ENCODE measurements at regions not wholly inside any gene's neighbourhood (a gene's known extent, or its start where the extent isn't known, plus 50 kb on each side); places are given as distances from the start of the nearest gene placed in this dataset.

- Histone ChIP-seq H3K9me3 (ENCODE audit: low read depth) (no peaks in the 10 kb centered on the region), H3K36me3 (no peaks in the 10 kb centered on the region), H3K4me1 (ENCODE audit: low read depth) (no peaks in the 10 kb centered on the region), H3K4me3 (no peak overlapping the region), H3K27ac (no peak overlapping the region), H3K27me3 (no peaks in the 10 kb centered on the region)
- TF ChIP-seq CTCF (IDR thresholded peaks at IDR 0.05; ENCODE audit: low read depth, low read length), result no peak
- no peak for DNase-seq (ENCODE audit: low read depth in 1 of 2, low spot score in 1 of 2)
Measured at GRCh38 chr10:105965141-105965540, 1199.4 kb downstream of the SORCS1 start.

GRCh38 chr10:105964009-105964408, 1200.5 kb downstream of the SORCS1 start:
- no peak for TF ChIP-seq CTCF (IDR thresholded peaks at IDR 0.05; ENCODE audit: low read depth, low read length)
- Histone ChIP-seq H3K36me3 (no peaks in the 10 kb centered on the region), H3K27ac (no peak overlapping the region), H3K9me3 (ENCODE audit: low read depth) (no peaks in the 10 kb centered on the region), H3K4me1 (ENCODE audit: low read depth) (no peaks in the 10 kb centered on the region), H3K4me3 (no peak overlapping the region), H3K27me3 (no peaks in the 10 kb centered on the region)
- no peak for DNase-seq (ENCODE audit: low read depth in 1 of 2, low spot score in 1 of 2)

- Histone ChIP-seq H3K9me3 (ENCODE audit: low read depth) (no peaks in the 10 kb centered on the region), H3K4me3 (no peak overlapping the region), H3K27ac (no peak overlapping the region), H3K4me1 (ENCODE audit: low read depth) (no peaks in the 10 kb centered on the region), H3K27me3 (no peaks in the 10 kb centered on the region), H3K36me3 (no peaks in the 10 kb centered on the region)
- DNase-seq (ENCODE audit: low read depth in 1 of 2, low spot score in 1 of 2), result no peak
- TF ChIP-seq CTCF (IDR thresholded peaks at IDR 0.05; ENCODE audit: low read depth, low read length), result no peak
Measured at GRCh38 chr10:105963334-105963884, 1201.1 kb downstream of the SORCS1 start.

GRCh38 chr10:105956550-105956949, 1208.0 kb downstream of the SORCS1 start:
- DNase-seq (ENCODE audit: low read depth in 1 of 2, low spot score in 1 of 2), result no peak
- H3K9me3 ChIP-seq (ENCODE audit: low read depth), result no peaks in the 10 kb centered on the region
- no peak overlapping the region for H3K4me3 ChIP-seq
- no peaks in the 10 kb centered on the region for H3K27me3 ChIP-seq
- no peak for TF ChIP-seq CTCF (IDR thresholded peaks at IDR 0.05; ENCODE audit: low read depth, low read length)
- H3K36me3 ChIP-seq, result no peaks in the 10 kb centered on the region
- H3K27ac ChIP-seq, result no peak overlapping the region
- peaks cover 9% of the 10 kb centered on the region for H3K4me1 ChIP-seq (ENCODE audit: low read depth)

GRCh38 chr10:105953861-105954260, 1210.6 kb downstream of the SORCS1 start:
- TF ChIP-seq CTCF (IDR thresholded peaks at IDR 0.05; ENCODE audit: low read depth, low read length), result no peak
- H3K4me1 ChIP-seq (ENCODE audit: low read depth), result peaks cover 9% of the 10 kb centered on the region
- H3K9me3 ChIP-seq (ENCODE audit: low read depth), result no peaks in the 10 kb centered on the region
- no peaks in the 10 kb centered on the region for H3K27me3 ChIP-seq
- no peak overlapping the region for H3K4me3 ChIP-seq
- no peak overlapping the region for H3K27ac ChIP-seq
- no peak for DNase-seq (ENCODE audit: low read depth in 1 of 2, low spot score in 1 of 2)
- no peaks in the 10 kb centered on the region for H3K36me3 ChIP-seq

GRCh38 chr10:105953056-105953455, 1211.5 kb downstream of the SORCS1 start:
- H3K9me3 ChIP-seq (ENCODE audit: low read depth), result no peaks in the 10 kb centered on the region
- DNase-seq (ENCODE audit: low read depth in 1 of 2, low spot score in 1 of 2), result no peak
- H3K4me1 ChIP-seq (ENCODE audit: low read depth), result peaks cover 9% of the 10 kb centered on the region
- no peak overlapping the region for H3K4me3 ChIP-seq
- no peaks in the 10 kb centered on the region for H3K27me3 ChIP-seq
- no peaks in the 10 kb centered on the region for H3K36me3 ChIP-seq
- peak overlapping the region; percentile 89 for H3K27ac ChIP-seq
- no peak for TF ChIP-seq CTCF (IDR thresholded peaks at IDR 0.05; ENCODE audit: low read depth, low read length)
